Activated B cell treated with CpG ODN at 0.5 μM for 24 hours (primary cell): ENCODE measurements at regions not wholly inside any gene's neighbourhood (a gene's known extent, or its start where the extent isn't known, plus 50 kb on each side); places are given as distances from the start of the nearest gene placed in this dataset.
"Not testable (repeated sequence)": the region's sequence is repeated elsewhere in the genome, so short reads cannot be mapped to it uniquely, and the experiment has no call there.

Experiments used
- ATAC-seq: fragments of 200-7000 bp; cut with Tn5 transposase; one replicate; pipeline ENCODE4 v1.10.0; 2021; ENCODE audit warnings: low read depth, mild to moderate bottlenecking, moderate library complexity
- CTCF ChIA-PET: fragments of 350-600 bp; sonication (Branson Sonifier 250); formaldehyde crosslinking; loops from one replicate; lab custom pipeline; 2021; ENCODE audit warnings: antibody characterized with exemption; lab: Charles Lee
- POLR2A ChIA-PET: fragments of 350-600 bp; sonication (Branson Sonifier 250); formaldehyde crosslinking; loops from one replicate; lab custom pipeline; 2021; ENCODE audit warnings: antibody characterized with exemption; lab: Charles Lee
- DNase-seq: peaks from one replicate; pipeline ENCODE4 v3.0.0; 2022
- H3K27ac Mint-ChIP-seq: one replicate; pipeline ENCODE4 v1.8.0; 2020; ENCODE audit warnings: mixed read lengths
- H3K27me3 Mint-ChIP-seq: one replicate; pipeline ENCODE4 v1.8.0; 2021; ENCODE audit warnings: mixed read lengths
- H3K36me3 Mint-ChIP-seq: one replicate; pipeline ENCODE4 v1.8.0; 2021; ENCODE audit warnings: low read depth, mixed read lengths
- H3K4me1 Mint-ChIP-seq: one replicate; pipeline ENCODE4 v1.8.0; 2021; ENCODE audit warnings: mixed read lengths
- H3K4me3 Mint-ChIP-seq: one replicate; pipeline ENCODE4 v1.8.0; 2020; ENCODE audit warnings: mild to moderate bottlenecking, mixed read lengths
- H3K9me3 Mint-ChIP-seq: one replicate; pipeline ENCODE4 v1.8.0; 2020; ENCODE audit warnings: mixed read lengths
- intact Hi-C: fragments of 100-400 bp; cut with micrococcal nuclease; formaldehyde crosslinking; loops from one replicate; pipeline ENCODE4 v1.15.1; 2024
- TF ChIP-seq, protein P1 (sequence below): fragments of 200-600 bp; IDR thresholded peaks from one replicate; pipeline ENCODE4 v1.8.0; 2022; ENCODE audit warnings: antibody characterized with exemption, mild to moderate bottlenecking

DNA sequence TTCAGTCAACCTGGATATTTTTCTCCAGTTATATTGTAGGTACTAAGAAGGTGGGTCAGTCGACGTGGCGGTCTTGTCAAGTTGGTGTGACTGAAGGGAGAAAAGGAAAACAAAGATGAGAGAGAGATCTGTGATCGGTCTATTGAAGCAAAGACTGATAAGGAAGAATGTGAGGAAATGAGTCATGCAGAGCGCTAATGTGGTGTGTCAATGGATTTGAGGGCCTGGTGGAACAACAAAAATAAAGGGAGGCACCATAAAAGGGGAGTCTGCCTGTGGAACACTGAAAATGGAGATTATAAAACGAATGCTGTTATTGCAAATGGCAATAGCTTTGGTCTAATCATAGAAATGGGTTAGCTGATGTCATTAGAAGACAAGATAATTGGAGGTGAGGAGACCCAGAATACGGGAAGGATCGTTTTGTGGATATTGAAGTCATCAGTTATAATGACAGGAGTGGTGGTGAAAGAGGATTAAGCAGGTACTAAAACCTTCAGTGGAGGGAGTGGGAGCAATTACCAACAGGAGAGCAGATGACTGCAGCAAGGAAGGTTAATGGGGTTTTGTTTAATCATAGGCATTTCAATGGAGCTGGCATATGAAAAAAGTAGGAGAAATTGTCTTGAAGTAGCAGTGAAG, 599.1 kb upstream of the FSHR start:
- ATAC-seq, result no peak

GRCh38 chr2:49737606-49738005, 583.3 kb upstream of the FSHR start:
- ChIA-PET CTCF (no interaction called here), POLR2A (no interaction called here)
- Mint-ChIP-seq H3K27me3 (no peaks in the 10 kb centered on the region), H3K4me1 (no peaks in the 10 kb centered on the region), H3K9me3 (peaks cover 6% of the 10 kb centered on the region), H3K4me3 (no peak overlapping the region), H3K36me3 (no peaks in the 10 kb centered on the region), H3K27ac (no peak overlapping the region)
- TF ChIP-seq, protein P1, sequence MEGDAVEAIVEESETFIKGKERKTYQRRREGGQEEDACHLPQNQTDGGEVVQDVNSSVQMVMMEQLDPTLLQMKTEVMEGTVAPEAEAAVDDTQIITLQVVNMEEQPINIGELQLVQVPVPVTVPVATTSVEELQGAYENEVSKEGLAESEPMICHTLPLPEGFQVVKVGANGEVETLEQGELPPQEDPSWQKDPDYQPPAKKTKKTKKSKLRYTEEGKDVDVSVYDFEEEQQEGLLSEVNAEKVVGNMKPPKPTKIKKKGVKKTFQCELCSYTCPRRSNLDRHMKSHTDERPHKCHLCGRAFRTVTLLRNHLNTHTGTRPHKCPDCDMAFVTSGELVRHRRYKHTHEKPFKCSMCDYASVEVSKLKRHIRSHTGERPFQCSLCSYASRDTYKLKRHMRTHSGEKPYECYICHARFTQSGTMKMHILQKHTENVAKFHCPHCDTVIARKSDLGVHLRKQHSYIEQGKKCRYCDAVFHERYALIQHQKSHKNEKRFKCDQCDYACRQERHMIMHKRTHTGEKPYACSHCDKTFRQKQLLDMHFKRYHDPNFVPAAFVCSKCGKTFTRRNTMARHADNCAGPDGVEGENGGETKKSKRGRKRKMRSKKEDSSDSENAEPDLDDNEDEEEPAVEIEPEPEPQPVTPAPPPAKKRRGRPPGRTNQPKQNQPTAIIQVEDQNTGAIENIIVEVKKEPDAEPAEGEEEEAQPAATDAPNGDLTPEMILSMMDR, result no peak
- intact Hi-C loops, result no loop called here
- no peak for ATAC-seq
- DNase-seq, result no peak

More for the DNA sequence above, 599.1 kb upstream of the FSHR start:
- ChIA-PET POLR2A (no interaction called here), CTCF (no interaction called here)
- H3K9me3 Mint-ChIP-seq, result no peaks in the 10 kb centered on the region
- H3K4me1 Mint-ChIP-seq, result no peaks in the 10 kb centered on the region
- intact Hi-C loops, result no loop called here
- DNase-seq, result no peak
- H3K36me3 Mint-ChIP-seq, result no peaks in the 10 kb centered on the region
- H3K27me3 Mint-ChIP-seq, result no peaks in the 10 kb centered on the region
- no peak overlapping the region for H3K27ac Mint-ChIP-seq
- TF ChIP-seq, protein P1, result no peak
- no peak overlapping the region for H3K4me3 Mint-ChIP-seq

GRCh38 chr2:49732924-49733323, 578.6 kb upstream of the FSHR start:
- POLR2A ChIA-PET, DNase-seq, H3K27me3 Mint-ChIP-seq, H3K4me1 Mint-ChIP-seq, ATAC-seq, CTCF ChIA-PET, H3K4me3 Mint-ChIP-seq, H3K36me3 Mint-ChIP-seq, intact Hi-C loops, H3K27ac Mint-ChIP-seq: not testable (repeated sequence)
- H3K9me3 Mint-ChIP-seq, result peaks cover 15% of the 10 kb centered on the region

DNA sequence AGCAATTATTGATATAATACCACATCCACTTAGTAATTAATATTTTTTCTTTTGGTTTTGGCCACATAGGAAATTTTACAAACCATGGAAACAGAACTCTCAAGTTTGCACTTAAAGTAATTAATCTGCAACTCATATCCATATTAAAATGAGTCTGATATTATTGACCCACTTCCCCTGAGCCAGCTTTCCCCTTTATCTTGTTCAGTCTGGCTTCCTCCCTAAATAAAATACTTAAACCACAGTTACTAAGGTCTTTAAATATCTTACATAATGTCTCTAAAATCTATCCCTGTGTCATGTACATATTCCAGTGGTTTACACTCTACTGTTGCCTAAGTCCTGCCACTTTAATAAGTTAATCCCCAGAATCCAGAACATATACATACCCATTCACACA, 564.9 kb upstream of the FSHR start:
- TF ChIP-seq, protein P1, result no peak
- POLR2A ChIA-PET, result no interaction called here

DNA sequence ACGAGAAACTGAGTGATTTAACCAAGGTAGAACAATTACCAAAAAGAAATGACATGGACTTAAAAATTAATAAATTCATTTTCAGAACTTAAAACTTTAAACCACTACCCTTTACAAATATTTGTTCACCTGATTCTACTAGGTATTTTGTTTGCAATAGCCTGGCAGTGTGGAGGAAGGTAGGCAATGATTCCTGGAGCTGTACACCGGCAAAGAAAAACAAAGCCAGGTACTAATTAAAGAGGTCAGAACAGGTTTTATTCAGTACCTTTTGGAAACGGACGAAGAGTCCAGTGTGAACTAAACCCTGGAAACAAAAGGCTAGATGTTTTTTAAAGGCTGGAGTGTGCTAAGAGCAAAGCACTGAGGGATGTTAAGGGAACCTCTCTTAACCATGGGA, 561.3 kb upstream of the FSHR start:
- no peaks in the 10 kb centered on the region for H3K9me3 Mint-ChIP-seq
- POLR2A ChIA-PET, result no interaction called here
- no peaks in the 10 kb centered on the region for H3K4me1 Mint-ChIP-seq
- no peaks in the 10 kb centered on the region for H3K36me3 Mint-ChIP-seq
- H3K27me3 Mint-ChIP-seq, result no peaks in the 10 kb centered on the region
- TF ChIP-seq, protein P1, result no peak
- H3K4me3 Mint-ChIP-seq, result no peak overlapping the region
- no peak overlapping the region for H3K27ac Mint-ChIP-seq
- ATAC-seq (no peak), DNase-seq (no peak)
- intact Hi-C loops, result no loop called here
- CTCF ChIA-PET, result no interaction called here

More for the DNA sequence above, 564.9 kb upstream of the FSHR start:
- intact Hi-C loops, result no loop called here
- CTCF ChIA-PET, result no interaction called here
- Mint-ChIP-seq H3K27me3 (no peaks in the 10 kb centered on the region), H3K4me3 (no peak overlapping the region), H3K36me3 (no peaks in the 10 kb centered on the region), H3K4me1 (no peaks in the 10 kb centered on the region), H3K9me3 (no peaks in the 10 kb centered on the region), H3K27ac (no peak overlapping the region)
- ATAC-seq (no peak), DNase-seq (no peak)

DNA sequence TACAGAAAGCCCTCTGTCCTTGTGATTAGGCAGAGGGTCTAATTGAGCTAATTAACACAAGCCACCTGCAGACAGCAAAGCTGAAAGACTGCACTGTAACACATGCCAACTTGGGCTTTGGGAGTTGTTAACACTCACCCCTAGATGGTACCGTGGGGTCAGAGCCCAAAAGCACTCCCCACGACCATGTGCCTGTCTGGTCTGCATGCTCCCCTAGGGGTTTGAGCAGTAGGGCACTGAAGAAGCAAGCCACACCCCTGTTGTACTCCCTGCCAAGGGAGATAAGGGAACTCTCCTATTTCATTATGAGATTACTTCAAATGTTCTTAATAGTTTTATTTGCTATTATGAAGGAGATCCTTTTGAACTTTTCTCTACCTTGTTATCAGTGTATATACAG, 560.1 kb upstream of the FSHR start:
- CTCF ChIA-PET, result no interaction called here
- TF ChIP-seq, protein P1, result no peak

More for the DNA sequence above, 560.1 kb upstream of the FSHR start:
- ATAC-seq (no peak), DNase-seq (no peak)
- Mint-ChIP-seq H3K4me1 (no peaks in the 10 kb centered on the region), H3K36me3 (no peaks in the 10 kb centered on the region), H3K27me3 (no peaks in the 10 kb centered on the region), H3K9me3 (no peaks in the 10 kb centered on the region), H3K4me3 (no peak overlapping the region), H3K27ac (no peak overlapping the region)
- intact Hi-C loops, result no loop called here
- POLR2A ChIA-PET, result no interaction called here
